Neural progenitor cell (in vitro differentiated cells): ENCODE measurements at regions not wholly inside any gene's neighbourhood (a gene's known extent, or its start where the extent isn't known, plus 50 kb on each side); places are given as distances from the start of the nearest gene placed in this dataset.

Experiments used
- DNase-seq: peaks from one replicate; pipeline ENCODE4 v3.0.0-alpha.2; 2016; ENCODE audit warnings: low spot score
- H2AFZ ChIP-seq: fragments of 200-600 bp; sonication (generic); replicated peaks from 2 replicates; pipeline ENCODE4 v1.6.1; 2016; ENCODE audit warnings: antibody characterized with exemption
- H3F3A ChIP-seq: fragments of 200-600 bp; sonication (generic); 2 replicates; pipeline ENCODE4 v1.6.1; 2016; ENCODE audit warnings: antibody characterized with exemption, low read depth
- H3K27ac ChIP-seq: fragments of 200-600 bp; sonication (generic); 2 replicates; pipeline ENCODE4 v1.5.1; 2016; ENCODE audit warnings: mild to moderate bottlenecking
- H3K27me3 ChIP-seq: fragments of 200-600 bp; sonication (generic); 2 replicates; pipeline ENCODE4 v1.6.1; 2016; ENCODE audit warnings: mild to moderate bottlenecking, moderate library complexity
- H3K36me3 ChIP-seq: fragments of 200-600 bp; sonication (generic); 2 replicates; pipeline ENCODE4 v1.5.1; 2016
- H3K4me1 ChIP-seq: fragments of 200-600 bp; sonication (generic); 2 replicates; pipeline ENCODE4 v1.6.1; 2016; ENCODE audit warnings: mixed run types
- H3K4me2 ChIP-seq: fragments of 200-600 bp; sonication (generic); 2 replicates; pipeline ENCODE4 v1.6.1; 2016
- H3K4me3 ChIP-seq: fragments of 200-600 bp; sonication (generic); 2 replicates; pipeline ENCODE4 v1.5.1; 2016
- H3K79me2 ChIP-seq: fragments of 200-600 bp; sonication (generic); 2 replicates; pipeline ENCODE4 v1.6.1; 2016; ENCODE audit warnings: low read depth
- H3K9ac ChIP-seq: fragments of 200-600 bp; sonication (generic); 2 replicates; pipeline ENCODE4 v1.6.1; 2016
- H3K9me3 ChIP-seq: fragments of 200-600 bp; sonication (generic); 2 replicates; pipeline ENCODE4 v1.5.1; 2016; ENCODE audit warnings: low read depth
- H4K20me1 ChIP-seq: fragments of 200-600 bp; sonication (generic); 2 replicates; pipeline ENCODE4 v1.6.1; 2016; ENCODE audit warnings: low read depth
- H3K27ac Mint-ChIP-seq: 3 replicates; pipeline ENCODE4 v1.8.0; 2021; ENCODE audit warnings: mixed read lengths
- H3K27me3 Mint-ChIP-seq: 2 replicates; pipeline ENCODE4 v1.8.0; 2022; ENCODE audit warnings: low read depth, mild to moderate bottlenecking, inconsistent platforms, moderate library complexity, mixed read lengths; ENCODE audit not compliant: insufficient read depth
- H3K36me3 Mint-ChIP-seq: 3 replicates; pipeline ENCODE4 v1.8.0; 2021; ENCODE audit warnings: mixed read lengths
- H3K4me1 Mint-ChIP-seq: 3 replicates; pipeline ENCODE4 v1.8.0; 2021; ENCODE audit warnings: mixed read lengths
- H3K4me3 Mint-ChIP-seq: 3 replicates; pipeline ENCODE4 v1.8.0; 2021; ENCODE audit warnings: mild to moderate bottlenecking, moderate library complexity, mixed read lengths
- H3K9me3 Mint-ChIP-seq: 3 replicates; pipeline ENCODE4 v1.8.0; 2020; ENCODE audit warnings: mixed read lengths
- EZH2 ChIP-seq: fragments of 200-600 bp; sonication (generic); IDR thresholded peaks from 2 replicates; pipeline ENCODE4 v1.6.1; 2017; ENCODE audit warnings: antibody characterized with exemption, mild to moderate bottlenecking, moderate library complexity
- EZH2phosphoT487 ChIP-seq: fragments of 200-600 bp; sonication (generic); IDR thresholded peaks from 2 replicates; pipeline ENCODE4 v1.6.1; 2017; ENCODE audit warnings: antibody characterized with exemption
- TF ChIP-seq, protein P1 (sequence below): fragments of 200-600 bp; sonication (generic); IDR thresholded peaks from 2 replicates; pipeline ENCODE4 v1.5.1; 2017; ENCODE audit warnings: antibody characterized with exemption, mild to moderate bottlenecking

DNA sequence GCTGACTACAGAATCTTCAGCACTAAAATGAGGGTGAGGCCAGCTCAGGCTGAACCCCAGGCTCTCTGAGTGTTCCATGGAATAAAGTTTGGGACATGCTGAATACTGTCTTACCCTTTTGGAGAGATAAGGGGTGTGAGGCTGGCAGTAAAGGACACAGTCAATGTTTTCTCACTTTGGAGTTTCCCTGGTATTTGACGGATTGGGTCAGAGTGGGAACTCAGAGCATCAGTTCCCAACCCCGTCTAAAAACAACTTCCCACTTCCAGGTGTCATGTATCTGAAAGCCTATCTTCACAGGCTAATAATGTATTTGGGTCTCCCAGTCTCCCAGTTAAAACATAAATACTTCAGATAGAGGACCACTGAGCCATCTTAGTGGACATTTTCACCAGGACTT lies 180.7 kb downstream of the TLE3 start:
- peak overlapping the region; percentile 70 for H3K27ac Mint-ChIP-seq
- H3K4me3 ChIP-seq, result no peak overlapping the region
- peaks cover 32% of the 10 kb centered on the region for H3K4me1 ChIP-seq
- H3K4me2 ChIP-seq, result no peak overlapping the region
- H3K27ac ChIP-seq, result no peak overlapping the region
- H3K9ac ChIP-seq, result no peak overlapping the region
- no peak overlapping the region for H2AFZ ChIP-seq
- H3K27me3 Mint-ChIP-seq, result peaks cover 32% of the 10 kb centered on the region
- no peaks in the 10 kb centered on the region for H3K36me3 Mint-ChIP-seq
- no peak for DNase-seq
- no peaks in the 10 kb centered on the region for H3K9me3 ChIP-seq
- peaks cover 35% of the 10 kb centered on the region for H3F3A ChIP-seq
- no peak overlapping the region for H3K4me3 Mint-ChIP-seq
- TF ChIP-seq, protein P1, sequence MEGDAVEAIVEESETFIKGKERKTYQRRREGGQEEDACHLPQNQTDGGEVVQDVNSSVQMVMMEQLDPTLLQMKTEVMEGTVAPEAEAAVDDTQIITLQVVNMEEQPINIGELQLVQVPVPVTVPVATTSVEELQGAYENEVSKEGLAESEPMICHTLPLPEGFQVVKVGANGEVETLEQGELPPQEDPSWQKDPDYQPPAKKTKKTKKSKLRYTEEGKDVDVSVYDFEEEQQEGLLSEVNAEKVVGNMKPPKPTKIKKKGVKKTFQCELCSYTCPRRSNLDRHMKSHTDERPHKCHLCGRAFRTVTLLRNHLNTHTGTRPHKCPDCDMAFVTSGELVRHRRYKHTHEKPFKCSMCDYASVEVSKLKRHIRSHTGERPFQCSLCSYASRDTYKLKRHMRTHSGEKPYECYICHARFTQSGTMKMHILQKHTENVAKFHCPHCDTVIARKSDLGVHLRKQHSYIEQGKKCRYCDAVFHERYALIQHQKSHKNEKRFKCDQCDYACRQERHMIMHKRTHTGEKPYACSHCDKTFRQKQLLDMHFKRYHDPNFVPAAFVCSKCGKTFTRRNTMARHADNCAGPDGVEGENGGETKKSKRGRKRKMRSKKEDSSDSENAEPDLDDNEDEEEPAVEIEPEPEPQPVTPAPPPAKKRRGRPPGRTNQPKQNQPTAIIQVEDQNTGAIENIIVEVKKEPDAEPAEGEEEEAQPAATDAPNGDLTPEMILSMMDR, result no peak
- TF ChIP-seq EZH2phosphoT487, result no peak
- TF ChIP-seq EZH2, result no peak
- no peaks in the 10 kb centered on the region for H3K79me2 ChIP-seq
- no peaks in the 10 kb centered on the region for H3K36me3 ChIP-seq
- H3K27me3 ChIP-seq, result peaks cover 41% of the 10 kb centered on the region
- peaks cover 2% of the 10 kb centered on the region for H3K9me3 Mint-ChIP-seq
- H3K4me1 Mint-ChIP-seq, result peaks cover 57% of the 10 kb centered on the region
- H4K20me1 ChIP-seq, result no peaks in the 10 kb centered on the region

DNA sequence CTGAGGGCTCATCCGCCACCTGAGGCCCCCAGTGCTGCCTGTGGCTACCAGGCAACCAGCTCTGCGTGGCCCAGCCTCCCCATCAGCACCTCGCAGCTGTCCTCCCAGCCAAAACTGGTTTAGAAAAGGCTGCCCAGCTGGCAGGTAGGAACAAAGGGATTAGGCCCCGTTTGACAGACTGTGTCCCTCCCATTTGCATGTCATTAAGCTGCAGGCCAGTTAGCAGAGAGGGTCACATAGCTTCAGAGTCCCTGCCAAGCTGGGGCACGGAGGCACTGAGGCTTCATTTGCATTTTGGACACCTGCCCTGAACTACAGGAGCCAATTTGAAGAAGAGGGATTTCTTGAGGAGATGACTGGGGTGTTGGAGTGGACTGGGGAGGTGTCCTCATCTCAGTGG lies 177.9 kb downstream of the TLE3 start:
- peak; percentile 95 for DNase-seq
- H3K27me3 ChIP-seq, result peaks cover 22% of the 10 kb centered on the region
- H3K36me3 ChIP-seq, result peaks cover 8% of the 10 kb centered on the region
- H3K4me3 ChIP-seq, result peak overlapping the region; percentile 24
- peaks cover 17% of the 10 kb centered on the region for H3K9me3 Mint-ChIP-seq
- peak overlapping the region; percentile 41 for H3K4me3 Mint-ChIP-seq
- peaks cover 24% of the 10 kb centered on the region for H3K4me1 ChIP-seq
- H4K20me1 ChIP-seq, result no peaks in the 10 kb centered on the region
- no peaks in the 10 kb centered on the region for H3K79me2 ChIP-seq
- no peaks in the 10 kb centered on the region for H3K36me3 Mint-ChIP-seq
- H3K9ac ChIP-seq, result no peak overlapping the region
- peaks cover 43% of the 10 kb centered on the region for H3K4me1 Mint-ChIP-seq
- no peak overlapping the region for H2AFZ ChIP-seq
- H3K4me2 ChIP-seq, result peak overlapping the region; percentile 72
- TF ChIP-seq EZH2 (no peak), EZH2phosphoT487 (no peak)
- TF ChIP-seq, protein P1, result no peak
- peaks cover 10% of the 10 kb centered on the region for H3K9me3 ChIP-seq
- H3F3A ChIP-seq, result peaks cover 29% of the 10 kb centered on the region
- H3K27ac ChIP-seq, result peak overlapping the region; percentile 85
- peak overlapping the region; percentile 68 for H3K27ac Mint-ChIP-seq
- peaks cover 37% of the 10 kb centered on the region for H3K27me3 Mint-ChIP-seq

DNA sequence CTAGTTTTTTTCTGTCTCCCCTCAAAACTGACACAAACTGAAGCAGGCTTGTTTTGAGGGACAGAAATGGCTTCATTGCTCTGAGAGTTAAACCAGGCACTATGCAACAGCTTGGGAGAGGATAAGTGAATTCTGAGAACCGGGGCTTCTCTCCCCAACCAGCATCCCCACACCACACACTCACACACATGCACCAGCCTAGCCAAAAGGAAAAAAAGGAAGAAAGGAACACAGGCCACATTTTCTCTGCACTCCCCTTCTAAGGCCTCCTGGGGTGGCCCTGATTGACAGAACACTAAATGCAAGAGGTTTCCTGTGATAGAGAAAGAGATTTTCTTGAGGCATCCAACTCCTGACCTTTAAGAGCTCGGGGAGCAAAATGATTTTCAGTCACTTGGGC lies 177.5 kb downstream of the TLE3 start:
- H3K27me3 ChIP-seq, result peaks cover 22% of the 10 kb centered on the region
- Mint-ChIP-seq H3K36me3 (no peaks in the 10 kb centered on the region), H3K27ac (peak overlapping the region; percentile 72), H3K27me3 (peaks cover 34% of the 10 kb centered on the region), H3K9me3 (peaks cover 21% of the 10 kb centered on the region), H3K4me3 (peak overlapping the region; percentile 41), H3K4me1 (peaks cover 43% of the 10 kb centered on the region)
- H3K4me3 ChIP-seq, result peak overlapping the region; percentile 24
- H3K4me2 ChIP-seq, result peak overlapping the region; percentile 72
- H3K9me3 ChIP-seq, result peaks cover 11% of the 10 kb centered on the region
- peak; percentile 60 for DNase-seq
- peaks cover 24% of the 10 kb centered on the region for H3K4me1 ChIP-seq
- no peaks in the 10 kb centered on the region for H3K79me2 ChIP-seq
- no peaks in the 10 kb centered on the region for H4K20me1 ChIP-seq
- TF ChIP-seq, protein P1, result no peak
- TF ChIP-seq EZH2 (no peak), EZH2phosphoT487 (no peak)
- H3K27ac ChIP-seq, result peak overlapping the region; percentile 85
- no peak overlapping the region for H3K9ac ChIP-seq
- H3K36me3 ChIP-seq, result peaks cover 8% of the 10 kb centered on the region
- H3F3A ChIP-seq, result peaks cover 25% of the 10 kb centered on the region
- no peak overlapping the region for H2AFZ ChIP-seq
